Upper lobe of left lung (tissue), 6 donors: ENCODE measurements at regions not wholly inside any gene's neighbourhood (a gene's known extent, or its start where the extent isn't known, plus 50 kb on each side); places are given as distances from the start of the nearest gene placed in this dataset.

Experiments used
- ATAC-seq, 2 donors: fragments of 200-7000 bp; cut with Tn5 transposase; one replicate each; pipeline ENCODE4 v1.9.1; 2022; ENCODE audit warnings: mild to moderate bottlenecking in 2 of 2, moderate library complexity in 2 of 2; ENCODE audit not compliant: low FRiP score in 2 of 2
- DNase-seq, 2 donors: peaks; one replicate each; pipeline ENCODE4 v3.0.0-alpha.2; 2019 to 2020
- H3K27ac ChIP-seq, 4 donors: fragments of 200-600 bp; sonication (generic); one replicate each; pipeline ENCODE4 v1.5.1; 2016 to 2019
- H3K27me3 ChIP-seq, 4 donors: fragments of 200-600 bp; sonication (generic); one replicate each; pipeline ENCODE4 v1.5.1; 2017 to 2019
- H3K36me3 ChIP-seq, 4 donors: fragments of 200-600 bp; sonication (generic); one replicate each; pipeline ENCODE4 v1.5.1; 2016 to 2019
- H3K4me1 ChIP-seq, 4 donors: fragments of 200-600 bp; sonication (generic); one replicate each; pipeline ENCODE4 v1.5.1; 2018 to 2019
- H3K4me3 ChIP-seq, 4 donors: fragments of 200-600 bp; sonication (generic); one replicate each; pipeline ENCODE4 v1.5.1; 2017 to 2019; ENCODE audit warnings: mild to moderate bottlenecking in 2 of 4, moderate library complexity in 1 of 4
- H3K9me3 ChIP-seq, 4 donors: fragments of 200-600 bp; sonication (generic); one replicate each; pipeline ENCODE4 v1.5.1; 2018 to 2019
- EP300 ChIP-seq, 4 donors: sonication (generic); formaldehyde crosslinking; IDR thresholded peaks; one replicate each; pipeline ENCODE4 v1.5.1; 2017; ENCODE audit warnings: antibody characterized with exemption in 4 of 4, control low read depth in 2 of 4
- POLR2A ChIP-seq, 4 donors: fragments of 450-650 bp; IDR thresholded peaks; one replicate each; pipeline ENCODE4 v1.5.1; 2016 to 2017; ENCODE audit warnings: antibody characterized with exemption in 4 of 4, mild to moderate bottlenecking in 2 of 4
- POLR2AphosphoS5 ChIP-seq, 2 donors: sonication (generic); formaldehyde crosslinking; IDR thresholded peaks; one replicate each; pipeline ENCODE4 v1.5.1; 2017; ENCODE audit warnings: antibody characterized with exemption in 2 of 2
- WGBS, 2 donors: methylation state at CpG; one replicate each; pipeline ENCODE4 v1.1.5; 2017 to 2018; 5-methylcytosine and 5-hydroxymethylcytosine counted together
- TF ChIP-seq, protein P1 (sequence below), 6 experiments: fragments of 450-650 bp in 4 of 6; fragments of 200-600 bp in 2 of 6; sonication (generic) in 2 of 6; IDR thresholded peaks; one replicate each; pipeline ENCODE4 v1.5.1; 2016 to 2019; ENCODE audit warnings: antibody characterized with exemption in 6 of 6
- donor health status: DM: no; HTN: no; CAD: no; lungs with moderate emphysema.
- donor health status: DM: no; HTN: yes; CAD: no; lungs with severe emphysema.

DNA sequence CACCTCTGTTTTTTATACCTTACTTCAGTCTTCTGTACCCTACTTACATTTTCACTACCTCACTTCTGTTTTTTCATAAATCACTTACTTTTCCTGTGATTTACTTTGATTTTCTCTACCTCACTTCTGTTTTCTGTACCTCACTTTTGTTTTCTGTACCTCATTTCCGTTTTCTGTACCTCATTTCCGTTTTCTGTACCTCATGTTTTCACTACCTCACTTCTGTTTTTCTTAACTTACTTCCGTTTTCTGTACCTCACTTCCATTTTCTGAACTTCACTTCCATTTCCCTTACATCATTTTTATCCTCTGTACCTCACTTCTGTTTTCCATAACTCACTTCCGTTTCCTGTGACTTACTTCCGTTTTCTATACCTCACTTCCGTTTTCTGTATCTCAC, 492.0 kb upstream of the AKR1E2 start:
- TF ChIP-seq POLR2AphosphoS5 (IDR thresholded peaks at IDR 0.05), result no peak
- no peak for TF ChIP-seq POLR2A (IDR thresholded peaks at IDR 0.05)
- TF ChIP-seq, protein P1, sequence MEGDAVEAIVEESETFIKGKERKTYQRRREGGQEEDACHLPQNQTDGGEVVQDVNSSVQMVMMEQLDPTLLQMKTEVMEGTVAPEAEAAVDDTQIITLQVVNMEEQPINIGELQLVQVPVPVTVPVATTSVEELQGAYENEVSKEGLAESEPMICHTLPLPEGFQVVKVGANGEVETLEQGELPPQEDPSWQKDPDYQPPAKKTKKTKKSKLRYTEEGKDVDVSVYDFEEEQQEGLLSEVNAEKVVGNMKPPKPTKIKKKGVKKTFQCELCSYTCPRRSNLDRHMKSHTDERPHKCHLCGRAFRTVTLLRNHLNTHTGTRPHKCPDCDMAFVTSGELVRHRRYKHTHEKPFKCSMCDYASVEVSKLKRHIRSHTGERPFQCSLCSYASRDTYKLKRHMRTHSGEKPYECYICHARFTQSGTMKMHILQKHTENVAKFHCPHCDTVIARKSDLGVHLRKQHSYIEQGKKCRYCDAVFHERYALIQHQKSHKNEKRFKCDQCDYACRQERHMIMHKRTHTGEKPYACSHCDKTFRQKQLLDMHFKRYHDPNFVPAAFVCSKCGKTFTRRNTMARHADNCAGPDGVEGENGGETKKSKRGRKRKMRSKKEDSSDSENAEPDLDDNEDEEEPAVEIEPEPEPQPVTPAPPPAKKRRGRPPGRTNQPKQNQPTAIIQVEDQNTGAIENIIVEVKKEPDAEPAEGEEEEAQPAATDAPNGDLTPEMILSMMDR (IDR thresholded peaks at IDR 0.05), result no peak
- no peak for TF ChIP-seq EP300 (IDR thresholded peaks at IDR 0.05)
- ATAC-seq, result no peak
- H3K4me1 ChIP-seq, result no peaks in the 10 kb centered on the region
- H3K4me3 ChIP-seq, result no peak overlapping the region
- H3K36me3 ChIP-seq, result no peaks in the 10 kb centered on the region
- DNase-seq, result no peak
- H3K27me3 ChIP-seq, result no peaks in the 10 kb centered on the region
- WGBS, 2 donors, result 79% methylated on average over 6 of the region's 6 CpGs
- no peak overlapping the region for H3K27ac ChIP-seq
- H3K9me3 ChIP-seq, result no peaks in the 10 kb centered on the region

DNA sequence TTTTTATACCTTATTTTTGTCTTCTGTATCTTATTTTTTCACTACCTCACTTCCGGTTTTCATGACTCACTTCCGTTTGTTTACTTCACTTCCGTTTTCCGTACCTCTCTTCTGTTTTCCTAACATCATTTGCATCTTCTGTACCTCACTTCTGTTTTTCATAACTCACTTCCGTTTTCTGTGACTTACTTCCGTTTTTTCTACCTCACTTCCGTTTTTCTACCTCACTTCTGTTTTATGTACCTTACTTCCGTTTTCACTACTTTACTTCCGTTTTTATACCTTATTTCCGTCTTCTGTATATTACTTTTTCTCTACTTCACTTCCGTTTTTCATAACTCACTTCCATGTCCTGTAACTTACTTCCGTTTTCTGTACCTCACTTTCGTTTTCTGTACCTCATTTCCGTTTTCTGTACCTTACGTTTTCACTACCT, 492.5 kb upstream of the AKR1E2 start:
- Histone ChIP-seq H3K4me3 (no peak overlapping the region), H3K4me1 (no peaks in the 10 kb centered on the region), H3K9me3 (no peaks in the 10 kb centered on the region), H3K27me3 (no peaks in the 10 kb centered on the region), H3K27ac (no peak overlapping the region), H3K36me3 (no peaks in the 10 kb centered on the region)
- no peak for TF ChIP-seq EP300 (IDR thresholded peaks at IDR 0.05)
- TF ChIP-seq POLR2AphosphoS5 (IDR thresholded peaks at IDR 0.05), result peak in 1 of 2 donors; percentile 67
- TF ChIP-seq, protein P1 (IDR thresholded peaks at IDR 0.05), result no peak
- ATAC-seq (no peak), DNase-seq (no peak)
- WGBS, 2 donors, result 74 to 83% methylated on average over 15 of the region's 15 CpGs

DNA sequence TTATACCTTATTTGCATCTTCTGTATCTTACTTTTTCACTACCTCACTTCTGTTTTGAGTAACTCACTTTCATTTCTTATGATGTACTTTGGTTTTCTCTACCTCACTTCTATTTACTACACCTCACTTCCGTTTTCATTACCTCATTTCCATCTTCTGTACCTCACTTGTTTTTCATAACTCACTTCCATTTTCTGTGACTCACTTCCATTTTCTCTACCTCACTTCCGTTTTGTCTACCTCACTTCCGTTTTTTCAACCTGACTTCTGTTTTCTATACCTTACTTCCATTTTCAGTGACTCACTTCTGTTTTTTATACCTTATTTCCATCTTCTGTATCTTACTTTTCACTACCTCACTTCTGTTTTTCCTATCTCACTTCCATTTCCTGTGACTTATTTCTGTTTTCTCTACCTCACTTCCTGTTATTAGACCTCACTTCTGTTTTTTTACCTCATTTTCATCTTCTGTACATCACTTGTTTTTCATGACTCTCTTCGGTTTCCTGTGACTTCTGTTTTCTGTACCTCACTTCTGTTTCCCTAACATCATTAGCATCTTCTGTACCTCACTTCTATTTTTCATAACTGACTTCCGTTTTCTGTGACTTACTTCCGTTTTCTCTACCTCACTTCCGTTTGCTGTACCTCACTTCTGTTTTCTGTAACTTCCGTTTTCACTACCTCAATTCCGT, 493.1 kb upstream of the AKR1E2 start:
- WGBS, 2 donors, result 81 to 85% methylated on average over 9 of the region's 9 CpGs
- no peak for TF ChIP-seq POLR2A (IDR thresholded peaks at IDR 0.05)
- no peak for TF ChIP-seq EP300 (IDR thresholded peaks at IDR 0.05)
- no peak for TF ChIP-seq POLR2AphosphoS5 (IDR thresholded peaks at IDR 0.05)
- TF ChIP-seq, protein P1 (IDR thresholded peaks at IDR 0.05), result no peak
- no peak overlapping the region for H3K27ac ChIP-seq

DNA sequence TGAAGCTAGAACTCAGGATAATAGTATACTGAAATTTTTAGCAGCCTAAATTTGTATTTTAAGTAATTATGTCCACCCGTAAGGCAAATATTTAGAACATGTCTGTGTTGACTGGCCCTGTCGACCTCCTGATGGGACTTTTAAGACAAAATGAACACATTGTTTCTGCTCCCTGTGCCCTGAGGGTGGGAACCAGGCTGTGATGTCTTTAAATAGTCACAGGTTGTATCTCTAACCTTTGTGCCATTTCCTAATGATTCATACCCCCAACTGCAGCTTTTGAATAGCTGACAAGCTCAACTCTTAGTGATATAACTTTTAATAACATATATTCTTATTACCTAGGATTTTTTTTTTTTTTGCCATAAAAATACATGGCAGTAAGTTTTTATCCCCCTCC, 494.9 kb upstream of the AKR1E2 start:
- Histone ChIP-seq H3K4me3 (no peak overlapping the region), H3K9me3 (no peaks in the 10 kb centered on the region), H3K27me3 (no peaks in the 10 kb centered on the region), H3K36me3 (no peaks in the 10 kb centered on the region), H3K27ac (no peak overlapping the region), H3K4me1 (no peaks in the 10 kb centered on the region)
- WGBS, 2 donors, result 84 to 86% methylated on average over 2 of the region's 2 CpGs
- ATAC-seq (no peak), DNase-seq (no peak)
- TF ChIP-seq EP300 (IDR thresholded peaks at IDR 0.05), result no peak
- TF ChIP-seq, protein P1 (IDR thresholded peaks at IDR 0.05), result no peak
- TF ChIP-seq POLR2A (IDR thresholded peaks at IDR 0.05), result no peak
- no peak for TF ChIP-seq POLR2AphosphoS5 (IDR thresholded peaks at IDR 0.05)

More for the DNA sequence above, 493.1 kb upstream of the AKR1E2 start:
- Histone ChIP-seq H3K4me3 (no peak overlapping the region), H3K9me3 (no peaks in the 10 kb centered on the region), H3K27me3 (no peaks in the 10 kb centered on the region), H3K4me1 (no peaks in the 10 kb centered on the region), H3K36me3 (no peaks in the 10 kb centered on the region)
- ATAC-seq, result no peak
- no peak for DNase-seq

DNA sequence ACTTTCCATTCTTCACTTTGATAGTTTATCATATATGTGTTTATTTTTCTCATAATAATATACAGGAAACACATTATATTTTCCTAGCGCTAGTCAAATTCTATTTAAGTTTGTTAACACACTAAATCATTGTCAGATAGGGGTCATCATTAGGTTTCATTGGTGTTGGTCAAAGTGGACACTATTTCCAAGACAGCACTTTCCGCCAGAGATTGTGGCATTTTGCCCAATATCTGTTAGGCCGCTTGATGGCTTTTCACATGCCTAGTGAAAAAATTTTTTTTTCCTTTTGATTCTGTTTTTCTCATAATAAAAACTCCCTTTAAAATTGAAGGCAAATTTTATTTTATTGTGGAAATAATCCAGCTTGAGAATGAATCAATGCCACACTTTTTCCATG, 495.4 kb upstream of the AKR1E2 start:
- no peaks in the 10 kb centered on the region for H3K27me3 ChIP-seq
- no peak overlapping the region for H3K4me3 ChIP-seq
- H3K27ac ChIP-seq, result no peak overlapping the region
- no peak for TF ChIP-seq POLR2A (IDR thresholded peaks at IDR 0.05)
- TF ChIP-seq, protein P1 (IDR thresholded peaks at IDR 0.05), result no peak
- TF ChIP-seq POLR2AphosphoS5 (IDR thresholded peaks at IDR 0.05), result no peak
- TF ChIP-seq EP300 (IDR thresholded peaks at IDR 0.05), result no peak
- ATAC-seq, result no peak
- no peaks in the 10 kb centered on the region for H3K4me1 ChIP-seq
- 80 to 83% methylated on average over 3 of the region's 3 CpGs for WGBS, 2 donors
- DNase-seq, result no peak
- no peaks in the 10 kb centered on the region for H3K9me3 ChIP-seq
- H3K36me3 ChIP-seq, result no peaks in the 10 kb centered on the region
